GM18861 (cell line): ENCODE measurements at regions not wholly inside any gene's neighbourhood (a gene's known extent, or its start where the extent isn't known, plus 50 kb on each side); places are given as distances from the start of the nearest gene placed in this dataset.
A peak's percentile ranks its signal among the peaks of the same experiment; 100 is the strongest.
"Not testable (repeated sequence)": the region's sequence is repeated elsewhere in the genome, so short reads cannot be mapped to it uniquely, and the experiment has no call there.

Experiments used
- ATAC-seq: cut with Tn5 transposase; IDR thresholded peaks from one replicate; pipeline ENCODE4 v1.9.1; 2021; ENCODE audit not compliant: unreplicated experiment

- not testable (repeated sequence) for ATAC-seq
These were observed 306.4 kb downstream of the SEMA3D start for GRCh38 chr7:84880326-84880997.

GRCh38 chr7:84879570-84880325 lies 307.1 kb downstream of the SEMA3D start:
- ATAC-seq = no peak

- no peak for ATAC-seq
These were observed 308.8 kb downstream of the SEMA3D start for GRCh38 chr7:84877943-84878570.

- no peak for ATAC-seq
These were observed 310.6 kb downstream of the SEMA3D start for GRCh38 chr7:84876061-84876821.

- ATAC-seq = no peak
These were observed 321.3 kb downstream of the SEMA3D start for GRCh38 chr7:84865560-84865959.

GRCh38 chr7:84857336-84857735 lies 329.5 kb downstream of the SEMA3D start:
- ATAC-seq = no peak

GRCh38 chr7:84855758-84856157 lies 331.1 kb downstream of the SEMA3D start:
- ATAC-seq = no peak

GRCh38 chr7:84848974-84849372 lies 337.9 kb downstream of the SEMA3D start:
- ATAC-seq = not testable (repeated sequence)

GRCh38 chr7:84848219-84848973 lies 338.5 kb downstream of the SEMA3D start:
- no peak for ATAC-seq

GRCh38 chr7:84847790-84848189 lies 339.1 kb downstream of the SEMA3D start:
- ATAC-seq = no peak

- peak; percentile 50 for ATAC-seq
These were observed 339.8 kb downstream of the SEMA3D start for GRCh38 chr7:84847038-84847437.

GRCh38 chr7:84845971-84846370 lies 340.9 kb downstream of the SEMA3D start:
- ATAC-seq = no peak

- no peak for ATAC-seq
These were observed 342.1 kb downstream of the SEMA3D start for GRCh38 chr7:84844771-84845170.

- ATAC-seq = no peak
These were observed 345.0 kb downstream of the SEMA3D start for GRCh38 chr7:84841809-84842208.

- no peak for ATAC-seq
These were observed 348.0 kb downstream of the SEMA3D start for GRCh38 chr7:84838857-84839256.

GRCh38 chr7:84837405-84837804 lies 349.5 kb downstream of the SEMA3D start:
- ATAC-seq = no peak

GRCh38 chr7:84829719-84830118 lies 357.1 kb downstream of the SEMA3D start:
- no peak for ATAC-seq

GRCh38 chr7:84824057-84824651 lies 362.7 kb downstream of the SEMA3D start:
- ATAC-seq = no peak

- ATAC-seq = no peak
These were observed 363.3 kb downstream of the SEMA3D start for GRCh38 chr7:84823530-84823929.

- ATAC-seq = no peak
These were observed 363.8 kb downstream of the SEMA3D start for GRCh38 chr7:84822941-84823510.
